ENCODE measurements at regions not wholly inside any gene's neighbourhood (a gene's known extent, or its start where the extent isn't known, plus 50 kb on each side); places are given as distances from the start of the nearest gene placed in this dataset.

DNA sequence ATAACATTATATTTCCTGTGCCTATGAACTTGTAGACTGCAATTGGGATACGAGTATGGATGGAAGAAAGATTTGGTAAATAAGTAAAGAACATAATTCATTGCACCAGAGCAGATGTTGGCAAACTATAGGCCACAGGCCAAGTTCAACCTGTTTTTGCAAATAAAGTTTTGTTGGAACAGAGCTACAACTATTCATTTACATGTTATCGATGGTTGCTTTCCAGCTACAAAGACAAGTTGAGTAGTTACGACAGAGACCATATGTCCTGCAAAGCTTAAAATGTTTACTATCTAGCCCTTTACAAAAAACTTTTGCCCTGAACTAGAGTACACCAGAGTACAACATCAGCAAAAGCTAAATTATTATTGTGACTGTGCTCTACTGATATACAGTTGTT, 169.1 kb upstream of the DMAC1 start:
- Histone ChIP-seq H3K27me3 (ENCODE audit: control insufficient read depth in 3 of 3, insufficient read depth in 3 of 3, low read length in 2 of 3) (peaks cover 0 to 4% (median 0%) of the 10 kb centered on the region in 3 donors), H3K27ac (ENCODE audit: low read depth in 1 of 2, low read length in 1 of 2) (no peak overlapping the region), H3K4me3 (no peak overlapping the region), H3K4me1 (ENCODE audit: control insufficient read depth in 5 of 5, insufficient read depth in 5 of 5, low read length in 5 of 5) (peaks cover 0 to 22% (median 0%) of the 10 kb centered on the region in 5 donors), H3K9ac (ENCODE audit: insufficient read depth in 1 of 2, low read length in 2 of 2) (no peak overlapping the region), H3K9me3 (ENCODE audit: control insufficient read depth in 4 of 4, insufficient read depth in 3 of 4, low read length in 3 of 4) (no peaks in the 10 kb centered on the region), H3K36me3 (ENCODE audit: control insufficient read depth in 4 of 4, insufficient read depth in 4 of 4, low read length in 4 of 4) (no peaks in the 10 kb centered on the region)
- 78 to 87% methylated on average over 3 of the region's 3 CpGs for WGBS, 2 donors
- ATAC-seq (ENCODE audit: insufficient read depth, low FRiP score) (no peak), DNase-seq (peak in 2 of 3 donors; percentile 70 to 84)
- TF ChIP-seq, protein P1, sequence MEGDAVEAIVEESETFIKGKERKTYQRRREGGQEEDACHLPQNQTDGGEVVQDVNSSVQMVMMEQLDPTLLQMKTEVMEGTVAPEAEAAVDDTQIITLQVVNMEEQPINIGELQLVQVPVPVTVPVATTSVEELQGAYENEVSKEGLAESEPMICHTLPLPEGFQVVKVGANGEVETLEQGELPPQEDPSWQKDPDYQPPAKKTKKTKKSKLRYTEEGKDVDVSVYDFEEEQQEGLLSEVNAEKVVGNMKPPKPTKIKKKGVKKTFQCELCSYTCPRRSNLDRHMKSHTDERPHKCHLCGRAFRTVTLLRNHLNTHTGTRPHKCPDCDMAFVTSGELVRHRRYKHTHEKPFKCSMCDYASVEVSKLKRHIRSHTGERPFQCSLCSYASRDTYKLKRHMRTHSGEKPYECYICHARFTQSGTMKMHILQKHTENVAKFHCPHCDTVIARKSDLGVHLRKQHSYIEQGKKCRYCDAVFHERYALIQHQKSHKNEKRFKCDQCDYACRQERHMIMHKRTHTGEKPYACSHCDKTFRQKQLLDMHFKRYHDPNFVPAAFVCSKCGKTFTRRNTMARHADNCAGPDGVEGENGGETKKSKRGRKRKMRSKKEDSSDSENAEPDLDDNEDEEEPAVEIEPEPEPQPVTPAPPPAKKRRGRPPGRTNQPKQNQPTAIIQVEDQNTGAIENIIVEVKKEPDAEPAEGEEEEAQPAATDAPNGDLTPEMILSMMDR (IDR thresholded peaks at IDR 0.05; ENCODE audit: control extremely low read depth, extremely low read depth): no peak

GRCh38 chr9:7967851-7968250, 168.3 kb upstream of the DMAC1 start:
- TF ChIP-seq, protein P1 (IDR thresholded peaks at IDR 0.05; ENCODE audit: control extremely low read depth, extremely low read depth): no peak
- 82 to 86% methylated on average over 2 of the region's 2 CpGs for WGBS, 2 donors

DNA sequence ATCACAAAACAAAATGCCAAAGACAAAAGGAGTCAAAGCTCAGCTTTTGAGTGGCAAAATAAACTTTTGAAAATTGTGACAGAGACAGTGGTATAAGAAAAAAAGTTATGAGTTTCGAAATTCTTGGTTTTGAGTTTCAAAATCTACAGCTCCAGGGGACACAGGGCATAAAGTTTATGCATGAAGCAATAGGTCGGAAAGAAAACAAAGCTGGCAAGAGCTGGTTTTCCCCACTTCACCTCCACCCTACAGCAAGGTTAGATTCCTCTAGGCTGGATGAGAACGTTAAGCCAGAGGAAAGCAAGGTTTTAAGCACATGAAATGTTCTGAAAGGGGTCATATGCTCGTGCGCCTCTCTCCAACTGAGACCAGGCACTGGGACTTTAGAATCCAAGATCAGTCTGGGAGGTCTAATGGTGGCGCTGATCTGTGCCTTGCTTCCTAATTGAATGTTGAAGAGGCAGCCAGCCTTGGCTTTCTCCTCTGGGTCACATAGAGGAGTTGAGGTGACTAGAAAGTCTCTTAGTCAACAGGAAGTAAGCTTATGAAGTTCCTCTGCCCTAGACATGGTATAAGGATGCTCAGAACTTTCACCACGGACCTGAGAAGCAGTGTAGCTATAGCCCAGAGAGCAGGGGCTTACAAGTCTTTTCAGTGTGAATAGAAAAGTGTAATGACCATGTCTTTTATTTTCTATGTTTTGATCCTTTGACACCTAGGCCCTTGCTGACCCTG, 167.7 kb upstream of the DMAC1 start:
- TF ChIP-seq, protein P1 (IDR thresholded peaks at IDR 0.05; ENCODE audit: control extremely low read depth, extremely low read depth): no peak
- no peak overlapping the region for H3K27ac ChIP-seq (ENCODE audit: low read depth in 1 of 2, low read length in 1 of 2)
- 41 to 63% methylated on average over 7 of the region's 7 CpGs for WGBS, 2 donors
- H3K9ac ChIP-seq (ENCODE audit: insufficient read depth in 1 of 2, low read length in 2 of 2): no peak overlapping the region
- no peak overlapping the region for H3K4me3 ChIP-seq
- H3K27me3 ChIP-seq (ENCODE audit: control insufficient read depth in 3 of 3, insufficient read depth in 3 of 3, low read length in 2 of 3): peaks cover 0 to 4% (median 0%) of the 10 kb centered on the region in 3 donors
- H3K4me1 ChIP-seq (ENCODE audit: control insufficient read depth in 5 of 5, insufficient read depth in 5 of 5, low read length in 5 of 5): peaks cover 0 to 26% (median 4%) of the 10 kb centered on the region in 5 donors
- H3K9me3 ChIP-seq (ENCODE audit: control insufficient read depth in 4 of 4, insufficient read depth in 3 of 4, low read length in 3 of 4): no peaks in the 10 kb centered on the region
- no peak for DNase-seq
- ATAC-seq (ENCODE audit: insufficient read depth, low FRiP score): no peak
- no peaks in the 10 kb centered on the region for H3K36me3 ChIP-seq (ENCODE audit: control insufficient read depth in 4 of 4, insufficient read depth in 4 of 4, low read length in 4 of 4)

More at GRCh38 chr9:7967851-7968250, 168.3 kb upstream of the DMAC1 start:
- no peak overlapping the region for H3K27ac ChIP-seq (ENCODE audit: low read depth in 1 of 2, low read length in 1 of 2)
- no peaks in the 10 kb centered on the region for H3K36me3 ChIP-seq (ENCODE audit: control insufficient read depth in 4 of 4, insufficient read depth in 4 of 4, low read length in 4 of 4)
- ATAC-seq (ENCODE audit: insufficient read depth, low FRiP score) (no peak), DNase-seq (peak in 1 of 3 donors; percentile 40)
- peaks cover 0 to 25% (median 4%) of the 10 kb centered on the region in 5 donors for H3K4me1 ChIP-seq (ENCODE audit: control insufficient read depth in 5 of 5, insufficient read depth in 5 of 5, low read length in 5 of 5)
- H3K4me3 ChIP-seq: no peak overlapping the region
- H3K9me3 ChIP-seq (ENCODE audit: control insufficient read depth in 4 of 4, insufficient read depth in 3 of 4, low read length in 3 of 4): no peaks in the 10 kb centered on the region
- no peak overlapping the region for H3K9ac ChIP-seq (ENCODE audit: insufficient read depth in 1 of 2, low read length in 2 of 2)
- H3K27me3 ChIP-seq (ENCODE audit: control insufficient read depth in 3 of 3, insufficient read depth in 3 of 3, low read length in 2 of 3): peaks cover 0 to 4% (median 0%) of the 10 kb centered on the region in 3 donors

Data from lung (tissue), 11 donors.